RCC 7860 (cell line): ENCODE measurements at regions not wholly inside any gene's neighbourhood (a gene's known extent, or its start where the extent isn't known, plus 50 kb on each side); places are given as distances from the start of the nearest gene placed in this dataset.

Source experiments
- DNase-seq: peaks from one replicate; pipeline ENCODE4 v3.0.0-alpha.2; 2015; ENCODE audit warnings: low spot score
- FAIRE-seq: peaks from 2 replicates; lab custom pipeline; 2012; peaks lifted over from hg19 to GRCh38; lab: Jason Lieb, UNC

GRCh38 chr11:112632866-112633505 lies 328.2 kb upstream of the NCAM1 start:
- DNase-seq, result no peak

GRCh38 chr11:112634551-112634950 lies 326.7 kb upstream of the NCAM1 start:
- FAIRE-seq, result no peak
- no peak for DNase-seq

More at GRCh38 chr11:112632866-112633505, 328.2 kb upstream of the NCAM1 start:
- FAIRE-seq, result no peak

- DNase-seq (no peak), FAIRE-seq (no peak)
Observed at GRCh38 chr11:112634995-112635737, 326.1 kb upstream of the NCAM1 start.

GRCh38 chr11:112637076-112637475 lies 324.1 kb upstream of the NCAM1 start:
- FAIRE-seq, result no peak
- DNase-seq, result no peak

- DNase-seq (no peak), FAIRE-seq (no peak)
Observed at GRCh38 chr11:112637876-112638275, 323.3 kb upstream of the NCAM1 start.

GRCh38 chr11:112639469-112639868 lies 321.8 kb upstream of the NCAM1 start:
- FAIRE-seq, result no peak
- no peak for DNase-seq

GRCh38 chr11:112643416-112643815 lies 317.8 kb upstream of the NCAM1 start:
- DNase-seq (no peak), FAIRE-seq (no peak)

GRCh38 chr11:112644410-112645131 lies 316.6 kb upstream of the NCAM1 start:
- DNase-seq, result no peak
- no peak for FAIRE-seq

GRCh38 chr11:112649856-112650255 lies 311.4 kb upstream of the NCAM1 start:
- no peak for DNase-seq
- FAIRE-seq, result no peak

- no peak for FAIRE-seq
- no peak for DNase-seq
Observed at GRCh38 chr11:112650527-112650926, 310.7 kb upstream of the NCAM1 start.

- DNase-seq, result no peak
- FAIRE-seq, result no peak
Observed at GRCh38 chr11:112651386-112651785, 309.8 kb upstream of the NCAM1 start.

- no peak for DNase-seq
- FAIRE-seq, result no peak
Observed at GRCh38 chr11:112652786-112653390, 308.3 kb upstream of the NCAM1 start.

- FAIRE-seq (no peak), DNase-seq (no peak)
Observed at GRCh38 chr11:112655371-112655770, 305.8 kb upstream of the NCAM1 start.

- no peak for FAIRE-seq
- DNase-seq, result peak; percentile 82
Observed at GRCh38 chr11:112656772-112657428, 304.3 kb upstream of the NCAM1 start.

GRCh38 chr11:112658431-112658878 lies 302.8 kb upstream of the NCAM1 start:
- peak; percentile 14 for DNase-seq
- FAIRE-seq, result no peak

- FAIRE-seq (no peak), DNase-seq (no peak)
Observed at GRCh38 chr11:112661146-112661545, 300.1 kb upstream of the NCAM1 start.

- DNase-seq, result no peak
- no peak for FAIRE-seq
Observed at GRCh38 chr11:112661571-112661970, 299.6 kb upstream of the NCAM1 start.

- FAIRE-seq (no peak), DNase-seq (no peak)
Observed at GRCh38 chr11:112662554-112662953, 298.7 kb upstream of the NCAM1 start.

GRCh38 chr11:112663947-112664634 lies 297.1 kb upstream of the NCAM1 start:
- DNase-seq (no peak), FAIRE-seq (no peak)

- DNase-seq (no peak), FAIRE-seq (no peak)
Observed at GRCh38 chr11:112665291-112665690, 295.9 kb upstream of the NCAM1 start.
